ENCODE measurements at regions not wholly inside any gene's neighbourhood (a gene's known extent, or its start where the extent isn't known, plus 50 kb on each side); places are given as distances from the start of the nearest gene placed in this dataset.
"Not testable (repeated sequence)": the region's sequence is repeated elsewhere in the genome, so short reads cannot be mapped to it uniquely, and the experiment has no call there.

DNA sequence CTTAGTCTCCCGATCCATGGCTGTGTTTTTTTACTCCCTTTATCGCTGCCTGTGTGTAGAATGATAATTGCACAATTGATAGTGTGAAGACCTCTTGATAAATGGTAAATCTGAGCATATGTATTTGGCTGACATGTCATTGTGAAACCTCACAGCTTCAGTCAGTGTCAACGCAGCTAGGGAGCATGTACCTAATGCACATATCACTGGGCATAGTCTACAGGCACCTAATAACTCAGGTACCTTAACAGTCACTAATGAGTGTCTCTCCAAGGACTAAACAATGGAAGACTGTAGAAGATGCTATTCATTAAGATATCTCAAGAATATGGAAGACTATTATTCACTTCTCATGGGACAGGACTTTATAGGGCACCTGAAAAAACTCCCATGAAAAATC is 101.0 kb upstream of the PTPN20 start:
- DNase-seq: not testable (repeated sequence)

DNA sequence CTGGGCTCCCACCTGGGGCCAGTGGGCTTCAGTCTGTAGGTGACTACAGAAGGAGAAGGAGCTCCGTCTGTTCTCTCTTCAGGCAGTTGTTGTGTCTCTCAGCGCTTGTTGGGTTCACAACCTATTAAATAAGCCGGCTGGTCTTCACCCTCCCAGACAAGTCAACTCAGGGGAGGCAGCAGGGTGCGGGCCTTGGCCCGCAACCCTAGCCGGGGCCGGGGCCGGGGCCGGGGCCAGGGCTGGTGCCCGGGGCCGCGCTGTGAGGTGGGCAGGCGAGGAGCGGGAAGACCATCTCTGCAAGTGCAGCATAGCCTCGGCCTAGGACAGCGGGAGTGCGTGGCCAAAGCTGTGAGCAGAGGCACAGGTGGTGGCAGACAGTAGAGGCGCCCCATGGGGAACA is 95.1 kb upstream of the PTPN20 start:
- DNase-seq: not testable (repeated sequence)

DNA sequence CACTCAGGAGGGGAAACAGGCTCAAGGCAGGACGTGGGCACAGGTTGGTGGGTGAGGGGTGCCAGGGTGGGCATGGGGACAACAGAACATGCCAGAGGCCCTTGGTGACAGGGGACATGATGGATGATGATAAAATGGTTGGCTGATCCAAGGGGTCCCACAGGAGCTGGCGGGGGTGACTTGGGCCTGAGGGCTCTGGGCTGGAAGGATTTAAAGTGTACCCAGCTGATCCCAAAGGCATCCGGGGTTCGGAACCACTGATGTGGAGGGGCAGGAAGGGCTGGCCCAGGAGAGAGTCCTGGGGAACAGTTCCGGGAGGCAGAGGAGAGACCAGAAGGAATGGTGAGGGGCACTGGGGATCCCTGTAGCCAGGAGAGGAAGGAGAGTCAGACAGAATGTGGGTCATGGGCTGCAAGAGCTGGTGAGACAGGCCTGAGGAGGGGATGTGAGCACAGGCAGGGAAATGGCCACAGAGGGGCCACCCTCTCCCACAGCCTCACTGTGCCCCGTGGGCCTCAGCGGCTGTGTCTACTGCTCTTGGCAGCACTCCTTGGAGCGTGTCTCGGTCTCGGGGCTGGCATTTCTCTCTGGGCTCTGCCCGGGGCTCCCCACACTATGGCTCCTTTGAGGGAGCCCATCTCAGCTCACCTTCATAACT is 70.7 kb upstream of the PTPN20 start:
- DNase-seq: not testable (repeated sequence)

DNA sequence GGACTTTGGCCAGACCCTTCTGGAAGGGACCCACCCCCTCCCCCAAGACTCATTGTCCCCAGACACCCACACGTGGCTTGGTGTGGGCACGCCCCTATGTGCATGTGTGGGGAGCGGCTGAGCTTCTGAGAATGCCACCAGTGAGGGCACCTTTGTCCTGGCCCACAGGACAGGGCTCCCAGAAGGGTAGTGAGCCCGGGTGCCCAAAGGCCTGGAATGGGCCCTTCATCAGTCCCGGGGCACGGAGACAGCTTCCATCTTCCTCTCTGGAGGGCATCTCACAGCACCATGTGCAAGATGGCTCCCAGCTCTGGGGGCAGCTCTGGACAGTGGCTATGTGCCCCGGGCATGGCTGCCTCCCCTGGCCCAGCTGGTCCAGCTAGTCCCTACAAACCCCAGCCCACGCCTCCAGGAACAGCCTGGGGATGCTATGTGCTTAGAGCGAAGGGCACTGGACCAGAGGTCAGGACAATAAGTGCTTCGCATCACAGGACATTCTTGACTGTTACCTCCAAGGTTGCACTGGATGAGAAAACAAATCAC is 70.1 kb upstream of the PTPN20 start:
- DNase-seq: not testable (repeated sequence)

DNA sequence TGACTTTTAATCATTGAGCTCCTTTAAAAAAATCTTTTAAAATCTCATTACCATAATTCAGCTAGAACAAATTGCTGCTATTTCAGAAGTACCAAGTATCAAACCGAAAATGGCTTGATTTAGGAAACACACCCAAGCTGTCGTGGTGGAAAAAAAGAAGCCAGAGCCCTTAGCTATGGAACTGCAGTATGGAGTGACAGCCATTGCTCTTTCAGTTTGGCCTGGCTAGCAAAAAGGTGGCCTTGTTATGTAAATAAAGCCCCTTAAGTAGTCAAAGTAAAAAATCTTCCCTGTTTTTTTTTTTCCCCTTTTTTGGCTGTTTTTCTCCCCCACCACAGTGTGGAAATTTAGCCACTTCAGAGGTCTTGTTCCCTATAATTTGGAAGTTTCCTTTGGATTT is 66.0 kb upstream of the PTPN20 start:
- not testable (repeated sequence) for DNase-seq

DNA sequence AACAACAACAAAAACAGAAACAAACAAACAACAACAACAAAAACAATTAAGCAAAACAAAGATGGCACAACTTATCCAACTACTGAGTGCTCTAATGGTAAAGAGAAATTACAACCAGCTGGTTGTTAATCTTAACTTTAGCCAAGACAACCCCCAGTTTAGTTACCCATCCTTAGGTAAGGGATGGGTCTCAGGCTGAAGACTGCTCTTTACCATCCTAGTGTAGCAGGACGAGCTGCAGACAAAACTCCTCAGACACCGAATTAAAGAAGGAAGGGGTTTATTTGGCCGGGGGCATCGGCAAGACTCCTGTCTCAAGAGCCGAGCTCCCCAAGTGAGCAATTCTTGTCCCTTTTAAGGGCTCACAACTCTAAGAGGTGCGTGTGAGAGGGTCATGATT is 65.6 kb upstream of the PTPN20 start:
- DNase-seq: not testable (repeated sequence)

DNA sequence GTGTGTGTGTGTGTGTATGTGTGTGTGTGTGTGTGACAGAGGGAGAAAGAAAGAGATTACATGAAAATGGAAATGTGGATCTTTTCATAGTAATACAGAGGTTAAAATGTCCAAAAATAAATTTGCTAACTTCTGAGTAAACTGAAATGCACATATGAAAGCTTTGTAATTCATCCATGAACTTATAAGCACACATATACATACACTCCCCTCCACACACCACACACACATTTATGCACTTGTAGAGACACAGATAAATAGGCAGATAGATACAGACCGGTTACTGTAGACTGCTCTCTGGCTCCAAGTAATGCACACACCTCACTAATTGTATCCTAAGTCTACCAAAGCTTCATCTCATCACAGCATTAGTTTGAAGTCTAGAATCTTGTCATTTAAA is 50.5 kb upstream of the PTPN20 start:
- DNase-seq: not testable (repeated sequence)
